GM23248 (cell line): ENCODE measurements at regions not wholly inside any gene's neighbourhood (a gene's known extent, or its start where the extent isn't known, plus 50 kb on each side); places are given as distances from the start of the nearest gene placed in this dataset.

ENCODE experiments used
- EZH2 ChIP-seq: fragments of 200-600 bp; sonication (generic); IDR thresholded peaks from 2 replicates; pipeline ENCODE4 v1.6.1; 2018; ENCODE audit warnings: antibody characterized with exemption, mild to moderate bottlenecking; ENCODE audit not compliant: insufficient read depth, poor library complexity, severe bottlenecking
- EZH2phosphoT487 ChIP-seq: fragments of 200-600 bp; sonication (generic); IDR thresholded peaks from 2 replicates; pipeline ENCODE4 v1.6.1; 2018; ENCODE audit warnings: antibody characterized with exemption, moderate library complexity, mild to moderate bottlenecking, low read depth; ENCODE audit not compliant: insufficient read depth

DNA sequence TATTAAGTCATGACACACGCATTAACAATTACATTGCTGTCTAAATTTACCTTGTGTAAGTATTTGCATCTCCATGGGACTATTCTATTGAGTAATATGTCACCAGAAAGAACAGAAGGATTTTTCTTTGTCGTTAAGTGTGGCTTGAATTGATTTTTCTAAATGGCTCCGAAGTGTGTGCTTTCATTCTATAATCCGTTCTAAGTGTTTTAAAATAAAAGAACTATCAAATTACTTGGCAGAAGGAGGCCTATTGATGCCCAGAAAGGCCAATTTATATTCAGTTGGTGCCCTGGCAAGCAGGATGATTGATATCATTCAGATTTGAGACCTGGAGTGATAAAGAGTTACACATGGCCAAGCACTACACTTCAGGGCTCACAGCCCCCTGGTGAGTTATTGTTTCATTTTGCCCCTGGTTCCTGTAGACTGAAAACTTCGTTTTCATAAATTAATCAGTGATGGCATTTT is 538.9 kb upstream of the ANO5 start:
- TF ChIP-seq EZH2 (no peak), EZH2phosphoT487 (no peak)
